GM20431 (cell line): ENCODE measurements at regions not wholly inside any gene's neighbourhood (a gene's known extent, or its start where the extent isn't known, plus 50 kb on each side); places are given as distances from the start of the nearest gene placed in this dataset.

Experiments
- in situ Hi-C: fragments of 300-500 bp; cut with MseI, MboI; formaldehyde crosslinking; loops from one replicate; pipeline ENCODE4 v1.15.0; 2020; ENCODE audit warnings: low sequenced_read_pairs; ENCODE audit not compliant: unreplicated experiment

DNA sequence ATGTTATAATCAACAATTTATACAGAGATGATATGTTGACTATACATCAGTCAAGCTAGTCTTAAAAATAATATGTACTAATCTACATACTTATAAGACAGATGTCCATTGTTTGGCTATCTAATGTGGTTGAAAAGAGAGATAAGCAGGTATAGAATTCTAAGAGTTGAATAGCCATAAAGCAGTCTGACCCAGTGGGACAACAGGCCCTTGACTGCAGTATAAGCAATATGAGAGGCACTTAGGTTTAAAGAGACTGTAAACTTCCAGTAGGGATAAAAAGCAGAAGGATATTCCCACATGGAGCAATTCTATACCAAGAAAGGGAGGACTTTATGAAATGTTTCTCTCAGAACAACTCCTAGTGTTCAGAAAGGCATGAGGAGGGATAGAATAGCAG is 139.3 kb downstream of the ELAPOR2 start:
- in situ Hi-C loops, result loop anchor here (25.0 kb wide), 1 partner anchor 317 kb away; no protein-coding TSS in a partner anchor

DNA sequence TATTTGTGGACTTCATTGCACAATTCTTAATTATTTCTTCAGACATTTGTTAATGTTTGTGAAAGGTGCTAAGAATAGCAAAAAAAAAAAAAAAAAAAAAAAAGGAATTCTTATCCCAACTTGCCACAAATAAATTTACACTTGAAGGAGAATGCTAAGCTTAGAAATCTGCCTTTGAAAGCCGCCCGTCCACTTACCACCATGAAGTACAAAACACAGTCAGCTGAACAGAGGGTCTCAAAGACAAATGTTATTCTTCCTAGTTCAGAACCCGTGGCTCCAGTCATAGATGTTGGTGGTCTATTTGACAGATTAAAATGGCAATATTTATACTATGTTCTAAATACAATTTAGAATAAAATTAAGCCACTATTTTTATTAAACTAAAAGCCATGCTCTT is 141.2 kb downstream of the ELAPOR2 start:
- in situ Hi-C loops, result loop anchor here (25.0 kb wide), 1 partner anchor 319 kb away; no protein-coding TSS in a partner anchor

GRCh38 chr7:86916277-86916825 is 143.1 kb downstream of the ELAPOR2 start:
- in situ Hi-C loops, result loop anchor here (25.0 kb wide), 1 partner anchor 321 kb away; no protein-coding TSS in a partner anchor

DNA sequence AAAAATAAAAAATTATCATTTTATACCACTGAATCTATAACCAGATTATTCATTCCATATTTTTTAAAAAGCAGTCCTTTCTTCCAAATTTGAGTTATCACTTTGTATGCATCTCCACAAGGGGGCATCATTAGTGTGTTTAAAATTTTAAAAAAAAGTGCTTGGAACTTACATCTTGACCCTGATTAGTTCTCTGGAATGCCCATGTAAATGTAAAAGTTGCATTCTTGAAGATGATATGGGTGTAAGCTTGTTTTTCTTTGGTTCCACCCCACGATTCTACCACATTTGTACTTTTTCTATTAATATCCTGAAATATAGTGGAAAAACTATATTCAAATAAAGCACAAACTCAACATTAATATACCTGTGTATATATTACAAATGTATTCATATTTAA is 144.9 kb downstream of the ELAPOR2 start:
- in situ Hi-C loops, result loop anchor here (25.0 kb wide), 1 partner anchor 323 kb away; no protein-coding TSS in a partner anchor
